AG04450 (cell line): ENCODE measurements at regions not wholly inside any gene's neighbourhood (a gene's known extent, or its start where the extent isn't known, plus 50 kb on each side); places are given as distances from the start of the nearest gene placed in this dataset.
"Not testable (repeated sequence)": the region's sequence is repeated elsewhere in the genome, so short reads cannot be mapped to it uniquely, and the experiment has no call there.

Experiments used
- CTCF ChIA-PET: fragments of 300-600, 350-600 bp; formaldehyde crosslinking; extraction: SDS; loops from one replicate; lab custom pipeline; 2022; ENCODE audit warnings: antibody characterized with exemption, inconsistent platforms; lab: Charles Lee
- POLR2A ChIA-PET: fragments of 350-600 bp; formaldehyde crosslinking; extraction: SDS; loops from one replicate; lab custom pipeline; 2021; ENCODE audit warnings: antibody characterized with exemption, inconsistent platforms; lab: Yijun Ruan, JAX
- DNase-seq: peaks from one replicate; pipeline ENCODE4 v3.0.0-alpha.2; 2011; ENCODE audit warnings: low read depth, low spot score
- H3K27ac ChIP-seq: one replicate; pipeline ENCODE4 v1.5.1; 2012; ENCODE audit warnings: low read depth, low read length, control low read depth
- H3K27me3 ChIP-seq: one replicate; pipeline ENCODE4 v1.6.0; 2012; ENCODE audit warnings: low read length; ENCODE audit not compliant: control insufficient read depth, insufficient read depth
- H3K4me3 ChIP-seq: 2 replicates; pipeline ENCODE4 v1.5.1; 2011; ENCODE audit warnings: mild to moderate bottlenecking, low read depth, low read length, control low read depth
- H3K9me3 ChIP-seq: 2 replicates; pipeline ENCODE4 v1.5.1; 2012; ENCODE audit warnings: low read length; ENCODE audit not compliant: control insufficient read depth, insufficient read depth
- TF ChIP-seq, protein P1 (sequence below): IDR thresholded peaks from 2 replicates; pipeline ENCODE4 v1.5.1; 2011; ENCODE audit warnings: low read depth, low read length, control low read depth, inconsistent platforms

DNA sequence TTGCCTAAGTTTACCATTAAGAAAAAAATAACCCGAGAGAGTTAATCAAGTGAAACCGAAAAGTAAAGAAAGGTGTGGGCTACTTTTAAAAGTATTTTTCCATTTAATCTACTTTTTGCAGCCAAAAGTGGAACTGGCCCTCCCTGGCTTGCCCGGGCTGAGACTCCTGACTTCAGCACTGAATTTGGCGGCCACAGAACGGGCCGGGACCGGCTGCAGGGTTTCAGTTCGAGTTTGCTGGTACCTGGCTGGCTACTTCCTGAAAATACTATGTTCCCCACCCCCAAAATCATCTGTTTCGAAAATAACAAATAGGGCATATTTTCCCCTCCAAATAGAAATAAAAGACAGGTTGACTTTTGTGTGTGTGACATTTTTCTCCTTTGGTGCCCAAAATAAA, 173.4 kb upstream of the EXOC2 start:
- DNase-seq, result no peak
- H3K4me3 ChIP-seq, result no peak overlapping the region
- TF ChIP-seq, protein P1, sequence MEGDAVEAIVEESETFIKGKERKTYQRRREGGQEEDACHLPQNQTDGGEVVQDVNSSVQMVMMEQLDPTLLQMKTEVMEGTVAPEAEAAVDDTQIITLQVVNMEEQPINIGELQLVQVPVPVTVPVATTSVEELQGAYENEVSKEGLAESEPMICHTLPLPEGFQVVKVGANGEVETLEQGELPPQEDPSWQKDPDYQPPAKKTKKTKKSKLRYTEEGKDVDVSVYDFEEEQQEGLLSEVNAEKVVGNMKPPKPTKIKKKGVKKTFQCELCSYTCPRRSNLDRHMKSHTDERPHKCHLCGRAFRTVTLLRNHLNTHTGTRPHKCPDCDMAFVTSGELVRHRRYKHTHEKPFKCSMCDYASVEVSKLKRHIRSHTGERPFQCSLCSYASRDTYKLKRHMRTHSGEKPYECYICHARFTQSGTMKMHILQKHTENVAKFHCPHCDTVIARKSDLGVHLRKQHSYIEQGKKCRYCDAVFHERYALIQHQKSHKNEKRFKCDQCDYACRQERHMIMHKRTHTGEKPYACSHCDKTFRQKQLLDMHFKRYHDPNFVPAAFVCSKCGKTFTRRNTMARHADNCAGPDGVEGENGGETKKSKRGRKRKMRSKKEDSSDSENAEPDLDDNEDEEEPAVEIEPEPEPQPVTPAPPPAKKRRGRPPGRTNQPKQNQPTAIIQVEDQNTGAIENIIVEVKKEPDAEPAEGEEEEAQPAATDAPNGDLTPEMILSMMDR, result no peak
- H3K27me3 ChIP-seq, result no peaks in the 10 kb centered on the region
- H3K9me3 ChIP-seq, result peaks cover 3% of the 10 kb centered on the region; the same call in 1 of the 2 replicates
- no peak overlapping the region for H3K27ac ChIP-seq
- ChIA-PET POLR2A (no interaction called here), CTCF (no interaction called here)

DNA sequence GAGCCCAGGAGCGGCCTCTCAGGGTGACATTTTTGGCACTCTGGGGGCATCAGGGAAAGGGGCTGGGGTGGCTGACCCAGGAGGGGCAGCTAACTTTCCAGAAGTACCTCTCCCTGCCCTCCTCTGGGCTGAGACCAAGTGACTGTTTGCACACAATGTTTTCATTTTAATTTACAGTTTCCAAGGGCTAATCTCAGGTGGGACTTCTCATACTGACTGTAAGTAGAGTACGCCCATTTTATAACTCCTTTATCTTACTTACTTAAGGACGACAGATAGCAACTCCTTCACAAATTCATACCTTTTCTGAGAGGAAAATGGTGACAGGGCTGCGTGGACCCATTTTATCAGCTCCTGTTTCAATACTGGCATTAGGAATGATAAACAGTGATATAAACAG, 172.9 kb upstream of the EXOC2 start:
- no peak for DNase-seq
- no peak overlapping the region for H3K4me3 ChIP-seq
- ChIA-PET POLR2A (no interaction called here), CTCF (no interaction called here)
- no peak overlapping the region for H3K27ac ChIP-seq
- TF ChIP-seq, protein P1, result no peak
- H3K9me3 ChIP-seq, result peaks cover 5% of the 10 kb centered on the region; the same call in 1 of the 2 replicates
- no peaks in the 10 kb centered on the region for H3K27me3 ChIP-seq

DNA sequence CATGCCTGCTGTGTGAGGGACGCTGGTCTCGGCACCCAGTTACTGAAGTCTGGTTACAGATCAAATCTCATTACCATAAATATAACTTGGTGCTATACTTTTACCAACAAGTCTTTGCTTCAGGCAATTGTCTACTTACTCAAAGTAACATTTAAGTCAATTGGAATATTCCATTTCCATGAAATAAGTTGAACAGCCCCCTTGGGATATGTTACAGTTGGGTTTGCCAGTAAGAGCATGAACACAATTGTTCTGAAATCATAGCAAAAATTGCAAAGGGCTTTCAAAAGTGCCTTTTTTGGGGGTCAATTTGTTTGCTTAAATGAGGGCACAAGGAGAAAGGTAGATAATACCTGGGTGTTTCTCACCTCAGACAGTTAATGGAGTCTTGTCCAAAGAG, 170.9 kb upstream of the EXOC2 start:
- POLR2A ChIA-PET, result no interaction called here
- Histone ChIP-seq H3K9me3 (peaks cover 5% of the 10 kb centered on the region; the same call in 1 of the 2 replicates), H3K27ac (no peak overlapping the region), H3K27me3 (no peaks in the 10 kb centered on the region), H3K4me3 (no peak overlapping the region)
- TF ChIP-seq, protein P1, result no peak
- CTCF ChIA-PET, result interaction anchor here (0.6 kb wide), 1 partner anchor 270 kb away, joined by 3 read pairs; no protein-coding TSS in a partner anchor
- no peak for DNase-seq

- CTCF ChIA-PET, H3K9me3 ChIP-seq, H3K27ac ChIP-seq, DNase-seq, H3K4me3 ChIP-seq, POLR2A ChIA-PET, H3K27me3 ChIP-seq: not testable (repeated sequence)
These were observed 170.2 kb upstream of the EXOC2 start for GRCh38 chr6:863127-863526.

DNA sequence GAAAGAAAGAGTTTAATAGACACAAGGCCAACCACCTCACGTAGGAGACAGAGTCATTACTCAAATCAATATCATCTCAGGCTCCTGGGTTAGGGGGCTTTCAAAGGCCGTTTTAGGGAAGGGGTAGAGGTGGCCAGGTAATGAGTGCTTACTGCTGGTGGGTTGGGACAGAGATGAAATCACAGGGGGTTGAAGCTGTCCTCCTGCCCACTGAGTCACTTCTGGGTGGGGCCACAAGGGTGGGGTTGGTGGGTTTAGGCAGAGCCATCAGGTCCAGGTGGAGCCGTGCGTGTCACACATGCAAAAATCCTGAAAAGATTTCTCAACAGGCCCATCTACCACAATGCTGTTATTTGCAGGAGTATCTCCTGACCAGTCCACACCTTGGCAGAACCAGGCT, 167.0 kb upstream of the EXOC2 start:
- Histone ChIP-seq H3K4me3 (no peak overlapping the region), H3K27me3 (no peaks in the 10 kb centered on the region), H3K9me3 (peaks cover 5% of the 10 kb centered on the region; the same call in 1 of the 2 replicates), H3K27ac (no peak overlapping the region)
- CTCF ChIA-PET, result no interaction called here
- POLR2A ChIA-PET, result no interaction called here
- DNase-seq, result no peak
- TF ChIP-seq, protein P1, result no peak
